ENCODE measurements at regions not wholly inside any gene's neighbourhood (a gene's known extent, or its start where the extent isn't known, plus 50 kb on each side); places are given as distances from the start of the nearest gene placed in this dataset.

GRCh38 chr6:33947916-33948594, 144.3 kb upstream of the MLN start:
- Mint-ChIP-seq H3K27me3 (ENCODE audit: low read depth) (peaks cover 7% of the 10 kb centered on the region), H3K36me3 (no peaks in the 10 kb centered on the region), H3K4me1 (peaks cover 21% of the 10 kb centered on the region), H3K27ac (no peak overlapping the region), H3K9me3 (no peaks in the 10 kb centered on the region), H3K4me3 (no peak overlapping the region)
- ChIA-PET CTCF (interaction anchor here (0.9 to 2.2 kb wide), 7 partner anchors 9 to 206 kb away, joined by 3 to 27 read pairs (median 5); no protein-coding TSS in a partner anchor), POLR2A (no interaction called here)
- no peak for TF ChIP-seq ZNF232 (CRISPR knock-in tag; IDR thresholded peaks at IDR 0.05)
- TF ChIP-seq NFATC4 (CRISPR knock-in tag; IDR thresholded peaks at IDR 0.05): no peak
- TF ChIP-seq SMAD3 (CRISPR knock-in tag; IDR thresholded peaks at IDR 0.05; ENCODE audit: borderline replicate concordance): no peak
- no peak for TF ChIP-seq ELF4 (CRISPR knock-in tag; IDR thresholded peaks at IDR 0.05; ENCODE audit: low read depth)
- no peak for TF ChIP-seq CREB1 (CRISPR knock-in tag; IDR thresholded peaks at IDR 0.05)
- TF ChIP-seq ZNF263 (CRISPR knock-in tag; IDR thresholded peaks at IDR 0.05; ENCODE audit: low read depth): no peak
- TF ChIP-seq ZNF281 (CRISPR knock-in tag; IDR thresholded peaks at IDR 0.05): no peak
- no peak for TF ChIP-seq GRHL2 (CRISPR knock-in tag; IDR thresholded peaks at IDR 0.05; ENCODE audit: insufficient replicate concordance, severe bottlenecking)
- ATAC-seq (no peak), DNase-seq (ENCODE audit: low spot score) (no peak)

GRCh38 chr6:33947047-33947446, 143.2 kb upstream of the MLN start:
- no peak overlapping the region for H3K4me3 Mint-ChIP-seq
- no peak overlapping the region for H3K27ac Mint-ChIP-seq
- ChIA-PET CTCF (interaction anchor here (0.9 to 1.8 kb wide), 5 partner anchors 10 to 207 kb away, joined by 3 to 10 read pairs (median 4); no protein-coding TSS in a partner anchor), POLR2A (no interaction called here)
- H3K9me3 Mint-ChIP-seq: no peaks in the 10 kb centered on the region
- H3K4me1 Mint-ChIP-seq: peaks cover 18% of the 10 kb centered on the region
- ATAC-seq: no peak
- no peak for DNase-seq (ENCODE audit: low spot score)
- no peaks in the 10 kb centered on the region for H3K36me3 Mint-ChIP-seq
- H3K27me3 Mint-ChIP-seq (ENCODE audit: low read depth): peaks cover 4% of the 10 kb centered on the region; the same call in 1 of the 2 replicates
- TF ChIP-seq ELF4 (CRISPR knock-in tag; IDR thresholded peaks at IDR 0.05; ENCODE audit: low read depth) (no peak), ERG (CRISPR knock-in tag; IDR thresholded peaks at IDR 0.05) (no peak), EMX1 (CRISPR knock-in tag; IDR thresholded peaks at IDR 0.05) (no peak), ZNF425 (CRISPR knock-in tag; conservative IDR thresholded peaks at IDR 0.05) (no peak), ETV6 (CRISPR knock-in tag; IDR thresholded peaks at IDR 0.05) (no peak), RORB (CRISPR knock-in tag; IDR thresholded peaks at IDR 0.05) (no peak), USF2 (CRISPR knock-in tag; IDR thresholded peaks at IDR 0.05) (no peak), E2F1 (CRISPR knock-in tag; IDR thresholded peaks at IDR 0.05) (no peak), JAZF1 (CRISPR knock-in tag; IDR thresholded peaks at IDR 0.05) (no peak), NR1H2 (CRISPR knock-in tag; IDR thresholded peaks at IDR 0.05) (no peak), USF1 (CRISPR knock-in tag; IDR thresholded peaks at IDR 0.05) (no peak), PRRX2 (CRISPR knock-in tag; IDR thresholded peaks at IDR 0.05) (no peak), ZNF416 (CRISPR knock-in tag; IDR thresholded peaks at IDR 0.05) (no peak), RELA (CRISPR knock-in tag; IDR thresholded peaks at IDR 0.05; ENCODE audit: borderline replicate concordance) (no peak), ATF1 (CRISPR knock-in tag; IDR thresholded peaks at IDR 0.05) (no peak)
